HepG2 (cell line): ENCODE measurements at regions not wholly inside any gene's neighbourhood (a gene's known extent, or its start where the extent isn't known, plus 50 kb on each side); places are given as distances from the start of the nearest gene placed in this dataset.
"Not testable (repeated sequence)": the region's sequence is repeated elsewhere in the genome, so short reads cannot be mapped to it uniquely, and the experiment has no call there.

Experiments used
- ATAC-seq: fragments of 200-7000 bp; cut with Tn5 transposase; 3 replicates; pipeline ENCODE4 v1.9.1; 2020; ENCODE audit warnings: mild to moderate bottlenecking, moderate library complexity
- BruUV-seq: library from RNA; stranded (reverse); fragments of 400-500 nt; replicated peaks from 2 replicates; lab custom pipeline; 2021; lab: Mats Ljungman, UMichigan
- CTCF ChIA-PET: fragments of 300-600 bp; formaldehyde crosslinking; extraction: SDS; loops from one replicate; lab custom pipeline; 2021; ENCODE audit warnings: low total read pairs, inconsistent platforms, low intra/inter-chr PET ratio; lab: Yijun Ruan, JAX
- POLR2A ChIA-PET: fragments of 350-600 bp; sonication (Branson Sonifier 250); formaldehyde crosslinking; loops from one replicate; lab custom pipeline; 2020; ENCODE audit warnings: antibody characterized with exemption, inconsistent platforms; lab: Yijun Ruan, JAX
- DNase-seq: peaks from one replicate; pipeline ENCODE4 v3.0.0-alpha.2; 2015; ENCODE audit warnings: low spot score
- FAIRE-seq: peaks from 3 replicates; lab custom pipeline; 2011; peaks lifted over from hg19 to GRCh38; lab: Jason Lieb, UNC
- H2AFZ ChIP-seq: one replicate; pipeline ENCODE4 v1.6.1; 2011; ENCODE audit warnings: low read length, inconsistent platforms
- H3K27ac ChIP-seq: fragments of 300-600 bp; 3 replicates; pipeline ENCODE4 v1.8.0; 2011; ENCODE audit warnings: mixed run types, mild to moderate bottlenecking, mixed read lengths, low read length, inconsistent platforms; ENCODE audit not compliant: insufficient read depth; ENCODE audit errors: extremely low read length
- H3K27me3 ChIP-seq, 2 experiments: fragments of 200-600 bp in 1 of 2; 2 replicates in 1 of 2; 3 replicates in 1 of 2; pipeline versions ENCODE4 v1.6.0 to v1.8.0; 2011; ENCODE audit warnings: low read length in 2 of 2, mild to moderate bottlenecking in 2 of 2, moderate library complexity in 2 of 2, inconsistent platforms in 1 of 2; ENCODE audit not compliant: insufficient read depth in 2 of 2, control insufficient read depth in 1 of 2
- H3K36me3 ChIP-seq, 2 experiments: fragments of 200-600 bp in 1 of 2; replicated peaks in 1 of 2; 2 replicates in 1 of 2; 3 replicates in 1 of 2; pipeline versions ENCODE4 v1.5.1 to v1.8.0; 2011; ENCODE audit warnings: low read length in 2 of 2, inconsistent platforms in 1 of 2; ENCODE audit not compliant: insufficient read depth in 2 of 2, control insufficient read depth in 1 of 2
- H3K4me1 ChIP-seq: 2 replicates; pipeline ENCODE4 v1.5.1; 2012; ENCODE audit warnings: low read length, inconsistent platforms; ENCODE audit not compliant: insufficient read depth
- H3K4me2 ChIP-seq: 2 replicates; pipeline ENCODE4 v1.6.0; 2011; ENCODE audit warnings: low read depth, low read length, inconsistent platforms
- H3K4me3 ChIP-seq, 3 experiments: fragments of 200-600 bp in 1 of 3; sonication (generic), shearing (Covaris generic) in 1 of 3; replicated peaks in 1 of 3; 2 replicates each; pipeline ENCODE4 v1.5.1; 2011 to 2016; ENCODE audit warnings: low read length in 3 of 3, inconsistent platforms in 2 of 3, low read depth in 2 of 3, mild to moderate bottlenecking in 2 of 3, control low read depth in 1 of 3, mixed read lengths in 1 of 3; ENCODE audit not compliant: insufficient read depth in 1 of 3
- H3K79me2 ChIP-seq: one replicate; pipeline ENCODE4 v1.6.1; 2011; ENCODE audit warnings: low read length, inconsistent platforms; ENCODE audit not compliant: insufficient read depth
- H3K9ac ChIP-seq: 2 replicates; pipeline ENCODE4 v1.6.0; 2011; ENCODE audit warnings: mild to moderate bottlenecking, low read depth, low read length, inconsistent platforms; ENCODE audit not compliant: insufficient read depth
- H3K9me3 ChIP-seq: 2 replicates; pipeline ENCODE4 v1.5.1; 2012; ENCODE audit warnings: mild to moderate bottlenecking, low read length
- H4K20me1 ChIP-seq: 2 replicates; pipeline ENCODE4 v1.6.0; 2011; ENCODE audit warnings: inconsistent platforms, mild to moderate bottlenecking, low read length, moderate library complexity; ENCODE audit not compliant: insufficient read depth
- SMAD1 ChIP-seq: sonication (generic); formaldehyde crosslinking; IDR thresholded peaks from 2 replicates; pipeline ENCODE4 v1.4.0; 2020; ENCODE audit warnings: missing genetic modification reagents, low read depth, mild to moderate bottlenecking, borderline replicate concordance
- SYNCRIP ChIP-seq: fragments of 200-400 bp; formaldehyde crosslinking; IDR thresholded peaks from 2 replicates; pipeline ENCODE4 v1.6.1; 2018; ENCODE audit warnings: mild to moderate bottlenecking, low read depth, low read length; ENCODE audit not compliant: insufficient read depth
- ZNF709 ChIP-seq: sonication (generic); formaldehyde crosslinking; IDR thresholded peaks from 2 replicates; pipeline ENCODE4 v1.5.0; 2020; ENCODE audit warnings: mild to moderate bottlenecking, missing genetic modification reagents
- WGBS: methylation state at CpG from one replicate; pipeline ENCODE4 v1.1.6; 2017; ENCODE audit warnings: low lambda C conversion rate; 5-methylcytosine and 5-hydroxymethylcytosine counted together
- in situ Hi-C: cut with HindIII; loops from 2 replicates; pipeline ENCODE4 v1.10.0; 2017; ENCODE audit warnings: low pct_unique_long_range_greater_than_20kb; ENCODE audit not compliant: extremely low pct_ligation_motif_present
- intact Hi-C: fragments of 100-400 bp; cut with micrococcal nuclease; formaldehyde crosslinking; loops from one replicate; pipeline ENCODE4 v1.10.0; 2022; ENCODE audit not compliant: unreplicated experiment

GRCh38 chr22:27323661-27324060 lies 477.9 kb downstream of the MN1 start:
- WGBS: 14% methylated on average over 9 of the region's 15 CpGs

GRCh38 chr22:27324908-27325307 lies 476.6 kb downstream of the MN1 start:
- DNase-seq: not testable (repeated sequence)

More at GRCh38 chr22:27323661-27324060, 477.9 kb downstream of the MN1 start:
- H3K27ac ChIP-seq: no peak overlapping the region
- H3K9me3 ChIP-seq: no peaks in the 10 kb centered on the region
- H3K4me3 ChIP-seq: no peak overlapping the region
- no peaks in the 10 kb centered on the region for H3K36me3 ChIP-seq
- no peak for DNase-seq
- ChIA-PET CTCF (no interaction called here), POLR2A (no interaction called here)
- no peak for FAIRE-seq
- no TSS peak for BruUV-seq
- H3K9ac ChIP-seq: no peak overlapping the region
- intact Hi-C loops: no loop called here
- no peak for ATAC-seq
- in situ Hi-C loops: no loop called here
- no peaks in the 10 kb centered on the region for H4K20me1 ChIP-seq
- no peak for TF ChIP-seq SYNCRIP
- TF ChIP-seq ZNF709: no peak
- TF ChIP-seq SMAD1 (CRISPR knock-in tag): no peak
- H3K4me1 ChIP-seq: no peaks in the 10 kb centered on the region
- no peaks in the 10 kb centered on the region for H3K79me2 ChIP-seq
- peaks cover 0 to 11% of the 10 kb centered on the region in 2 experiments; a peak in 2 of 5 replicates for H3K27me3 ChIP-seq
- no peak overlapping the region for H2AFZ ChIP-seq
- no peak overlapping the region for H3K4me2 ChIP-seq

More at GRCh38 chr22:27324908-27325307, 476.6 kb downstream of the MN1 start:
- FAIRE-seq, intact Hi-C loops, POLR2A ChIA-PET, in situ Hi-C loops, H3K36me3 ChIP-seq, H3K4me3 ChIP-seq, H3K27ac ChIP-seq, H3K9me3 ChIP-seq, CTCF ChIA-PET, H3K79me2 ChIP-seq, H2AFZ ChIP-seq, ATAC-seq, H3K4me2 ChIP-seq, H4K20me1 ChIP-seq, H3K4me1 ChIP-seq, BruUV-seq, H3K9ac ChIP-seq: not testable (repeated sequence)
- H3K27me3 ChIP-seq: peaks cover 0 to 11% of the 10 kb centered on the region in 2 experiments; a peak in 2 of 5 replicates
- WGBS: 2% methylated on average over 1 of the region's 1 CpG
